Nucleus accumbens (tissue), 56 donors: ENCODE measurements at regions not wholly inside any gene's neighbourhood (a gene's known extent, or its start where the extent isn't known, plus 50 kb on each side); places are given as distances from the start of the nearest gene placed in this dataset.

ENCODE experiments used
- DNase-seq, 56 donors: peaks; one replicate each; lab custom pipeline; 2025; lab: John Stamatoyannopoulos, UW

- DNase-seq, result no peak
These were observed 286.5 kb downstream of the SQOR start for GRCh38 chr15:45921376-45921775.

DNA sequence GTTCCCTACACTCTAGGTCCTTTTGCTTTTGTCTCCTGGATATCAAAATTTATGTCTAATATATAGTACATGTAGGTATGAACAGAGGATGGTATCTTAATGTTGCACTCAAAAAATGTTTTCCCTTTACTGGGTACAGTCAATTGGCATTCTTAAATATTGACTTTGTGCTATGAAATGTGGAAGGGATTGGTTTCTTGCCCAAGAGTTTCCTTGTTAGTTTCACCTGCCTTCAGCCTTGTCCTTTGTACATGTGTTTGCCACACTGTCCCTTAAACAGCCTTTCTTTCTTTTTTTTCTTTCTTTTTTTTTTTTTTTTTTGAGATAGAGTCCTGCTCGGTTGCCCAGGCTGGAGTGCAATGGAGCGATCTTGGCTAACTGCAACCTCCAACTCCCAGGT is 287.1 kb downstream of the SQOR start:
- no peak for DNase-seq

DNA sequence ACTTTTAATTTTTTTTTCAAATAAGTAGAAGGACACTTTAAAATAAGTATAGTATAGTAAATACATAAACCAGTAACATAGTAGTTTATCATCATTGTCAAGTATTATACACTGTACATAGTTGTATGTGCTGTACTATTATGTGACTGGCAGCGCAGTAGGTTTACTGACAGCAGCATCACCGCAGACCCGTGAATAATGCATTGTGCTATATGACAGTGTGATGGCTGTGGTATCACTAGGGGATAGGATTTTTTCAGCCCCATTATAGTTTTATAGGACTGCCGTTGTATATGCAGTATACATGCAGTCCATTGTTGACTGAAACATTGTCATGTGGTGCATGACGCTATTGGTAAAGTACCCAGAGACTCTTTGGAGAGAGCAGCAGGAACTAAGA is 306.5 kb downstream of the SQOR start:
- no peak for DNase-seq

DNA sequence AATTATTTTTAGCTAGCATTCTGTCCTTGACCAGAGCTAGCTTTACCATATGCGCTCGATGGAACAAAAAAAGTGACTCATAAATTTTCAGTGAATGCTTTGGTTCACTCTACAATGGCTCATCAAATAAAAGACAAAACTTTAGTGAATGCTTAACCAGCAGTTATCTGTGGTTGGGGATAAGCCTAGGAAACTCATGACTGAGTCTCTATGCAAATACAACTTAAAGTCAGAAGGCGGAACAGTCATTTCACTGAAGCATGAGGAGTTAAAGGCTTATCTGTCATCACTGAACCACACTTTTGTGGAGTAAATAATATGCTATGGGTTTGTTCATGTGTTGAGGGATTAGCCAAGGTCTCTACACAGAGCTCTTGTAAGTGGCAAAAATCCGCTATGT is 308.4 kb downstream of the SQOR start:
- DNase-seq, result no peak

DNA sequence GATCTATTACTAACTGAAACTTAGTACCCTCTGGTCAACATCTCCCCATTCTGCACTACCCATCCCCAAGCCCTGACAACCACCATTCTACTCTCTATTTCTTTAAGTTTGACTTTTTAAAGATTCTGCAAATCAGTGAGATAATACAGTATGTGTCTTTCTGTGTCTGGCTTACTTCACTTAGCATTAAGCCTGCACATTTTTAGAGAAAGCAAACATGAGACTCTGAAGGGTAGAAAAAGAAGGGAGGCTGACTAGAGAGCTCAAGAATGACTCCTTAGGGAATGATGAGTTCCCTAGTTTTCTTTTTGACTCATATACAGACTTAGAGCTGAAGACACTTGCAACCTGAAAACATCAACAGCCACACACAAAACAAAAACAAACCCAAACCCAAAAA is 311.3 kb downstream of the SQOR start:
- no peak for DNase-seq

DNA sequence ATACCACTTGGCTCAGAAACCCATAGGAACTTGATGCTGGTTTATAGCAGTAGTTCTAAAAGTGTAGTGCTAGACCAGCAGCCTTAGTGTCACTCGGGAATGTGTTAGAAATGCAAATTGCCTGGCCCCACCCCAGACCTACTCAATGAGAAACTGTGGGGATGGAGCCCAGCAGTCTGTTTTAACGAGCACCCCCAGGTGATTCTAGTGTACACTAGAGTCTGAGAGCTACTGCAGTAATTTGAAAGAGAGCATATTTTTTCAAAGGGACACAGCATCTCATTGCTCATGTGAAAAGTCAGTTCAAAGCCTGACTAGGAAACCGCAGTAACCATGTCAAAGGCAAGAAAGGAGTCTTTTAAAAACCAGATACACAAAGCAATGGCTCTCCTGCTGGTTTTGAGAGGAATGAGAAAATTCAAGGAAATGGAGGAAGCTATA is 313.4 kb downstream of the SQOR start:
- no peak for DNase-seq

- no peak for DNase-seq
These were observed 324.1 kb downstream of the SQOR start for GRCh38 chr15:45958924-45959323.

- no peak for DNase-seq
These were observed 327.9 kb downstream of the SQOR start for GRCh38 chr15:45962733-45963132.

GRCh38 chr15:45970542-45970941 is 335.7 kb downstream of the SQOR start:
- no peak for DNase-seq

DNA sequence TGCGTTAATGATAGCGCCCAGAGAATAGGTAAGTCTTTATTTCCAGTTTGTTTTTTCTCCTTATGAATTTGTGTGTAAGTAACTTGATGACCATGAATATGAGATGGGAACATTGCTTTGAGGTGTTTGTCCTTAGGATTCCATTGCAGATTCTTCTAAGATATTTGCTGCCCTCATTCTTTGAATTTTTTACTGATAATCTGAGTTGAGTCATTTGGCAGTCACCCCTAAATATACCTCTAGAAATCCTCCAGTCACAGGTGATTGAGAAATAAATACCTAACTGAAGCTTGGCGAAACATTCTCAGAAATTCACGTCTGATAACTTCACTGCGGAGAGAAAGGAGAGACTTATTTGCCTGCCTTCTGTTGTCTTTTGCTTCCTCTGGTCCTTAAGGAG is 345.5 kb downstream of the SQOR start:
- DNase-seq, result no peak

DNA sequence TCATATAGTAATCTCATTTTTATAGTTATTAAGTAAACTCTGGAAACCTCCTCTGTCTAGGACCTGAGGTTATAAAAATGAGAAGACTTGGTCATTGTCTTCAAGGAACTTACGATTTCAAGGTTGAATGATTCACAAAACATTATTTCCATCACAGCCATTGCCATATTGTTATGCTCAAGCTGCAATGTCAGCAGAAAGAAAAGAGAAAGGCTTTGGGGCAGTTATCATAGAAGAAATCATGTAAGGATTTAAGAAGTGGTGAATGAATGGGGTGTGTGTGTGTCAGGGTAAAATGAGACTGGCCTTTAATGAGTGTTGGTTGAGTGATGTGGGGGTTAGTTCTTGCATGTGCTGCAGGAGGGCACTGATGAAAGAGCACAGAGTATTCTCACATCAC is 346.8 kb downstream of the SQOR start:
- no peak for DNase-seq

- no peak for DNase-seq
These were observed 357.0 kb downstream of the SQOR start for GRCh38 chr15:45991863-45992262.

- DNase-seq, result no peak
These were observed 358.2 kb downstream of the SQOR start for GRCh38 chr15:45993072-45993471.

DNA sequence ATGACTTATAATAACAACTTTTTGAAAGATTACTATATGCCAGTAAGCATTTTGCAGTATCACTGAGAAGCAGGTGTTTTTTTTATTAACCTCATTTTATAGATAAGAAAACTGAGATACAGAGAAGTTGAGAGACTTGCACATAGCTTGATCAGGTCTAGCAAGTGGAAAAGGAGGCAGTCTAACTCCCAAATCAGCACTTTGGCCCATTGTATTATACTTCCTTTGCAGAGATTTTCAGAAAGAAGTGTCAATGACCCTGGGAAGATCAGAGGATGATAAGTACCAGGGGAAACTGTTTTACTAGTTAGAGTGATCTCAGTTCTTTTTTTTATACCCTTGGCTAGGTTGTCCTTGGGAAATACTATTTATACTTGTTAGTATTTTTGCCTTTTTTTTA is 358.7 kb downstream of the SQOR start:
- DNase-seq, result no peak

GRCh38 chr15:45995800-45996199 is 361.0 kb downstream of the SQOR start:
- DNase-seq, result no peak

DNA sequence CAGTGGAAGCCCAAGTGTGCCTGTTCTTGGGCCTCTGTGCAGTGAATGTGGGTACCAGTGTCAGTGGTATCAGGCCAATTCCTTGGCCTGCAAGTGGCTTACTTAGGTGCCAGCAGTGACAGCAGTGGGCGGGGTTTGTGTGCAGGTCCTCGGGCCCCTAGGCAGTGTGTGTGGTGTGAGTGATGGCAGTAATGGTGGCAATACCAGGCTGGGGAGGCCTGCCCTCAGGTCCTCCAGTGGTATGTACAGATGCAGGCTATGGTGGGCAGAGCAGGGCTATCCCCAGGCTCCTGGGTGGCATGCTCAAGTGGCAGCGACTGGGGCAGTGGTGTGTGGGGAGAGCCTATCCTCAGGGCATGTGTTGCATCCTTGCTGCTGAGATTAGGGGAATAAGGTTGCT is 379.7 kb downstream of the SQOR start:
- no peak for DNase-seq

GRCh38 chr15:46034755-46035154 is 399.9 kb downstream of the SQOR start:
- DNase-seq, result no peak

GRCh38 chr15:46039703-46040102 is 404.9 kb downstream of the SQOR start:
- no peak for DNase-seq

- DNase-seq, result no peak
These were observed 407.1 kb downstream of the SQOR start for GRCh38 chr15:46041905-46042304.

DNA sequence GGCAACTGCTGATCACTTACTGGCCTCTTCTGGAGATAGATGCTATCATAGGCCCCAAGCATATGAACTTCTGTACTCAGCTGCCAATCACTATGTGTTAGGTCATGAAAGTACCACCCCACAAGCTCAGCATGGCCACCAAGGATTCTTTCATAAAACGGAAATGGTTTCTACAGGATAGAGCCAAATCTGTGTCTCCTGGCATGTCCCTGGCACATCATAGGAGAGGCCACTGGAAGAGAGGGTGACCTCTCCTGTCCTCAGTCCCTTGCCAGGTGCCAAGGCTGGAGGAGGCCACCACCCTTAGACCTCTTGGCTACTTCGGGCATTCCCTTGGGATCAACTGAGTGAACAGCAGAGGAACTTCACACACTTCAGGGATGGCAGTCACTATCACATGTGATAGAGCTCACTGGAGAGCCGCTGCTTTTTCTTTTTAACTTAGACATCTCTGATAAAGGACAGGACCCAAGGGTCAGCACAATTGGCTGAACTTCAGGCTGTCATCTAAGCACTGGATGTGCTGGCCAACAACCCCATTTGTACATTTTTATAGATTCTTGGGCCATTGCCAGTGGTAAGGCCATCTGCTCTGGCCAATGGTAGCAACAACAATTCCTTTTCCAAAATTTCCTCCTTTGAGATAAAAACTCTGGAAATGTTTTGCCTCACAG is 425.2 kb downstream of the SQOR start:
- no peak for DNase-seq

DNA sequence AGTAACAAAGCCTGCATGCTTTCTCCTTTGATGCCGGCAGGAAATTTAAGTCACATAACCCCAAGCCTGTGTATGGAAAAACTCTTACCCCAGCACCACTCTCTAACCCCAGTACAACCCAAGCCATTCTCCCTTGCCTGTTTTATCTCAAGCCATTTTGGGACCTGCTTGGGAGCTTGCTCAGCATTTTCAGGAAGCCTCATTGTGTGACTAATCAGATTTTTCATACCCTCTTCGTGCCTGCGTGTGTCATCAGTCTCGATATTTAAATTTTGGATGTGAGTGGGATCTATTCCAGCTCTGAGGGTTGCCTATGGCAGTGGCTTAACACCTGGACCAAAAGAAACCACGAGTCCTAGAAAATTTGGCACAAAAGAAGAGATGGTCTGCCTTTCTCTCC is 426.2 kb downstream of the SQOR start:
- DNase-seq, result no peak

DNA sequence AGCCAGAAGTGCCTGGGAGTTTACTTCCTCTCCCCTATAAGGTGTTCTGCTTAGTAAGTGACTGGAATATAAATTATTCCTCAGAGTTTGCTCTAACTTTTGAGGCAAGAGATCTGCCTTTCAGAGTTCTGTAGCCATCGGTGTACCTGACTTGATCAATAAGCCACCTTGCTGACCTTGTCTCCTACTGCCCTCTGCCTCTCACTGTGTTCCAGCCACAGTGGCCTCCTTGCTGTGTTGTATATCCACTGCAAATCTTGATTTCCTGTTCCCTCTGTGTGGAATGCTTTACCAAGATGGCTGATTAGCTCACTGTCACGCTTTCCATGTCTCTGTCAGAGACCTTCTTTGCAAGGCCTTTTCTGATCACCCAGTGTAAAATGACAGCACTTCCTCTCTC is 442.4 kb downstream of the SQOR start:
- DNase-seq, result no peak

GRCh38 chr15:46079046-46079445 is 444.2 kb downstream of the SQOR start:
- DNase-seq, result no peak
